ENCODE measurements at regions not wholly inside any gene's neighbourhood (a gene's known extent, or its start where the extent isn't known, plus 50 kb on each side); places are given as distances from the start of the nearest gene placed in this dataset.

DNA sequence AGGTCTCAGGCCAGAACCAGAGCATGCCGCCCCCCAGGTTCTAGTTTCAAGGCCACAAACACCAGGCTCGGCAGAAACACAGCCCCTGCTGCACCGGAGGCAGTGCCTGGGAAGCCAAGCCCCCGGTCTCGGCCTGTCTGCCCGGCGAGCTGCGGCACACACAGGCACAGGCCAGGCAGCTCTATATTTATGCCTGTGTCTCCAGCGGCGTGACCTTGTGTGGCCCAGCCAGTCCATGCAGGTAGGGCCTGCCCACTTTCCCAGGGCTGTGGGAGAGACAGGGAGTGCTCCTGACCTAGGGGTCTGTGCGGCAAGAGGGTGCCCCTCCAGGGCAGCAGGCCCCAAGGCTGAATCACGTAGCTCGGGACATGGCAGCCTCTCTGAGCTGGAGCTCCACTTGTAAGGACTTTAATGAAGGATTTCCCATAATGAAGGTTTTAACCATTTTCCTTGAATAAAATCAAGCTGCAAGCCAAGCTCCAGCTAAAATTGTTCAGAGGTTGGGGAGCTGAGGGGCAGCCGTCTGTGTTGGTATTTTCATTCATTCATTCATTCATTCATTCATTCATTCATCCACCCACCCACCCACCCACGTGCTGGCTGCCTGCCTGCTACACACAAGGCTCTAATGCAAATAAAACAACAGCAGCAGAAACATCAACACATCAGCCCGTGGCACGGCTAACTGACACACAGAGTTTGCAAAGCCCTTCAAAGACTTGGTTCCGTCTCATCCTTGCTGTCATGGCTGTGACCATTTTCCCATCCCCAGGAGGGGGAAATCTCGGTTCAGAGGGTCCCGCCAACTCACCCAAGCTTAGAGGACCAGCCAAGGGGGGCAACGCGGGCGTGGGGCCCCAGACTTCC, 92.0 kb downstream of the RFLNA start:
- Histone ChIP-seq H3K4me1 (peaks cover 40 to 98% (median 80%) of the 10 kb centered on the region in 6 donors), H3K9me3 (no peaks in the 10 kb centered on the region), H3K4me3 (peak overlapping the region in 2 of 8 donors; percentile 42 to 46), H3K27ac (peak overlapping the region in 5 of 8 donors; percentile 23 to 93 (median 24)), H3K27me3 (replicated peaks in 1 of 7) (no peaks in the 10 kb centered on the region), H3K36me3 (peaks cover 0 to 53% (median 23%) of the 10 kb centered on the region in 6 donors)
- no peak for DNase-seq
- intact Hi-C loops (cut with DNase I; ENCODE audit: low total_unique reads), result no loop called here
- 58 to 79% (median 70%) methylated on average over 16 to 23 of the region's 23 CpGs for WGBS, 5 donors
- TF ChIP-seq, protein P1, sequence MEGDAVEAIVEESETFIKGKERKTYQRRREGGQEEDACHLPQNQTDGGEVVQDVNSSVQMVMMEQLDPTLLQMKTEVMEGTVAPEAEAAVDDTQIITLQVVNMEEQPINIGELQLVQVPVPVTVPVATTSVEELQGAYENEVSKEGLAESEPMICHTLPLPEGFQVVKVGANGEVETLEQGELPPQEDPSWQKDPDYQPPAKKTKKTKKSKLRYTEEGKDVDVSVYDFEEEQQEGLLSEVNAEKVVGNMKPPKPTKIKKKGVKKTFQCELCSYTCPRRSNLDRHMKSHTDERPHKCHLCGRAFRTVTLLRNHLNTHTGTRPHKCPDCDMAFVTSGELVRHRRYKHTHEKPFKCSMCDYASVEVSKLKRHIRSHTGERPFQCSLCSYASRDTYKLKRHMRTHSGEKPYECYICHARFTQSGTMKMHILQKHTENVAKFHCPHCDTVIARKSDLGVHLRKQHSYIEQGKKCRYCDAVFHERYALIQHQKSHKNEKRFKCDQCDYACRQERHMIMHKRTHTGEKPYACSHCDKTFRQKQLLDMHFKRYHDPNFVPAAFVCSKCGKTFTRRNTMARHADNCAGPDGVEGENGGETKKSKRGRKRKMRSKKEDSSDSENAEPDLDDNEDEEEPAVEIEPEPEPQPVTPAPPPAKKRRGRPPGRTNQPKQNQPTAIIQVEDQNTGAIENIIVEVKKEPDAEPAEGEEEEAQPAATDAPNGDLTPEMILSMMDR (IDR thresholded peaks at IDR 0.05 in 8 of 11, conservative IDR thresholded peaks at IDR 0.05 in 3 of 11), result no peak
- TF ChIP-seq POLR2AphosphoS5 (IDR thresholded peaks at IDR 0.05), result no peak
- TF ChIP-seq POLR2A (IDR thresholded peaks at IDR 0.05), result no peak

DNA sequence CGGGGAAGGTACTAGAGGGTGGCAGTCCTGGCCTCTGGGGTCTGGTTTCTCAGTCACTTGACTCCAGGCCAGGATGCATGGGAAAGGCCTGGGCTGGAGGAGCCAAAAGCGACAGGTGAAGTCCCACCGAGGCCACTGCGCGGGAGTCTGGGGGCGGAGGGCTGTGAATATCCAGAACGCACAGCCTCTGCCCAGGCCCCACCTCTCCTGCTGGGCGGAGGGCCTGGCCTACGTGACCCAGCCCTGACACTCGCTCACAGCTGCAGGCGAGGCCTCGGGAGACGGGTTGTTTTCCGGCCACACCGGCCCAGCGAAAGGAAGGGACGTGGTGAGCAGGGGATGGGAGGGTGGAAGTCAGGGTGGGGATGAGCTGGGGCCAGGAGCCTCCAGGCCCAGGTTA, 91.2 kb downstream of the RFLNA start:
- H3K27me3 ChIP-seq (replicated peaks in 1 of 7), result no peaks in the 10 kb centered on the region
- peaks cover 43 to 98% (median 80%) of the 10 kb centered on the region in 6 donors for H3K4me1 ChIP-seq
- H3K36me3 ChIP-seq, result peaks cover 0 to 56% (median 23%) of the 10 kb centered on the region in 6 donors
- 69 to 94% (median 80%) methylated on average over 12 to 17 of the region's 17 CpGs for WGBS, 5 donors
- intact Hi-C loops (cut with DNase I; ENCODE audit: low total_unique reads), result no loop called here
- H3K27ac ChIP-seq, result peak overlapping the region in 3 of 8 donors; percentile 24 to 93 (median 28)
- DNase-seq, result no peak
- no peak overlapping the region for H3K4me3 ChIP-seq
- H3K9me3 ChIP-seq, result no peaks in the 10 kb centered on the region
- TF ChIP-seq POLR2AphosphoS5 (IDR thresholded peaks at IDR 0.05), result peak; percentile 25 to 71 (median 62)
- no peak for TF ChIP-seq POLR2A (IDR thresholded peaks at IDR 0.05)
- TF ChIP-seq, protein P1 (IDR thresholded peaks at IDR 0.05 in 8 of 11, conservative IDR thresholded peaks at IDR 0.05 in 3 of 11), result no peak

DNA sequence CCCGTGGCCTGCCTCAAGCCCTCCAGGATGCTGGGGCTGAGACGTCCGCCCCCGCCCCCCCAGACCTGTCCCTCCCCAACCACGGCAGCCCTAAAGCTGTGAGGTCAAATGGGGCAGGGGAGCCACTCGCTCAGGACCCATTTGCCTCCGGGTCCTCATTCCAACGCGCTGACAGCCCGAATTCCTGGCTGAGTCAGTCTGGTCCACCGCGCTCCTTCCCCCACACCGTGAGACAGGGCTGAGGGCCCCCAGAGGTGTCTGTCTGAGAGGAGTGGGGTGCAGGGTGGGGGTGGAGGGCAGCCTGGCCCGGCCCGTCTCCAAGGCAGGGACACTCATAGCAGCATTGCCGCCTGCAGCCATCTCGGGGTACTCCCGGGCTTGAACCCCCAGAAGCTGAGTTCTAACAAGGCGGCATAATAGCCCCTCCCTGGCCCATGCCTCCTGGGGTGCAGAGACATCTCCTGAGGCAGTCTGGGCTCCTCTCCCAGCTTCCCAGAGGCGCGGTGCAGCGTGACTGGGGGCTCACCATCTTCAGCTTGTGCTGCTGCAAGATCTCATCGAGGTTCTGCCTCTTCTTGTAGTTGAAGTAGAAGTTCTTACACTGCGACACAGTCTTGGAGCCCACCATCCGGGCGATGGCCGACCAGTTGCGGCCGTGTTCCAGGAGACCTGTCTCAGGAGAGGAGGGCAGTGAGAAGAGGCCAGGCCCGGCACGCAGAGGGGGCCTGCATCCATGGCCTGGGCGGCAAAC, 90.5 kb downstream of the RFLNA start:
- peaks cover 0 to 59% (median 23%) of the 10 kb centered on the region in 6 donors for H3K36me3 ChIP-seq
- TF ChIP-seq POLR2A (IDR thresholded peaks at IDR 0.05), result no peak
- TF ChIP-seq, protein P1 (IDR thresholded peaks at IDR 0.05 in 8 of 11, conservative IDR thresholded peaks at IDR 0.05 in 3 of 11), result no peak
- TF ChIP-seq POLR2AphosphoS5 (IDR thresholded peaks at IDR 0.05), result peak in 1 of 3 donors; percentile 29
- H3K4me1 ChIP-seq, result peaks cover 43 to 98% (median 80%) of the 10 kb centered on the region in 6 donors
- WGBS, 5 donors, result 90 to 94% (median 94%) methylated on average over 21 to 32 of the region's 32 CpGs
- no peaks in the 10 kb centered on the region for H3K27me3 ChIP-seq (replicated peaks in 1 of 7)
- no peak for DNase-seq
- H3K9me3 ChIP-seq, result no peaks in the 10 kb centered on the region
- H3K27ac ChIP-seq, result peak overlapping the region in 2 of 8 donors; percentile 24 to 93
- intact Hi-C loops (cut with DNase I; ENCODE audit: low total_unique reads), result no loop called here
- no peak overlapping the region for H3K4me3 ChIP-seq
